ENCODE measurements at regions not wholly inside any gene's neighbourhood (a gene's known extent, or its start where the extent isn't known, plus 50 kb on each side); places are given as distances from the start of the nearest gene placed in this dataset.

DNA sequence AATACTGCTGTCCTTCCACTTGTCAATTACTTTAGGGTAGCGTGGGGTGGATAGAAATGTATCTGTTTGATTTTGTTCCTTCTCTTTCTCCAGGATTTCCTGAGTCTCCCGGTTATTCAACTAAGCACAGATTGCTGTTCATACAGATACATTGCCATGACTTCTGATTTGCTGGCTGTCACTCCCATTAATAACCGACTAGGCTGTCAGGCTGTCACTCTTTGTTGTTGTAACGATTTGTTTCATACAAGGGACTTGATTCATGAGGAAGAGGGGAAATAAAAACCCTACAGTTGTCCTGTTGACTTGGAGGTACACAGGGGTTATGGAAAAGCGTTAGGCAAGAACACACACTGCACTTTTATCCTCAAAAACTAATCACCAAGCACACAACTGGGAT lies 302.7 kb upstream of the SMIM21 start:
- no peak overlapping the region for H2AFZ ChIP-seq (ENCODE audit: low read depth, low read length, severe bottlenecking)
- no peaks in the 10 kb centered on the region for H3K9me2 ChIP-seq (replicated peaks; ENCODE audit: insufficient read depth, low read length)
- H3F3A ChIP-seq (ENCODE audit: insufficient read depth), result no peaks in the 10 kb centered on the region
- no peaks in the 10 kb centered on the region for H4K20me1 ChIP-seq (ENCODE audit: low read depth, low read length)
- no peak overlapping the region for H3K4me3 ChIP-seq (ENCODE audit: insufficient read depth, low read length, poor library complexity, severe bottlenecking)
- no peaks in the 10 kb centered on the region for H3K27me3 ChIP-seq (ENCODE audit: low read length)
- no peaks in the 10 kb centered on the region for H3K9me3 ChIP-seq (ENCODE audit: insufficient read depth, low read length)
- no peak overlapping the region for H3K27ac ChIP-seq (ENCODE audit: low read depth, low read length)
- no peaks in the 10 kb centered on the region for H3K79me2 ChIP-seq (ENCODE audit: insufficient read depth, low read length)
- H3K36me3 ChIP-seq (ENCODE audit: low read length), result no peaks in the 10 kb centered on the region
- no peak overlapping the region for H3K4me2 ChIP-seq (ENCODE audit: low read depth, low read length, poor library complexity, severe bottlenecking)
- no peak overlapping the region for H3K9ac ChIP-seq (ENCODE audit: low read length)
- TF ChIP-seq CTCF (IDR thresholded peaks at IDR 0.05; ENCODE audit: insufficient read depth, low read length, poor library complexity, severe bottlenecking) (no peak), EZH2phosphoT487 (conservative IDR thresholded peaks at IDR 0.05; ENCODE audit: low read length) (no peak)

- Histone ChIP-seq H3K9me3 (ENCODE audit: insufficient read depth, low read length) (no peaks in the 10 kb centered on the region), H4K20me1 (ENCODE audit: low read depth, low read length) (no peaks in the 10 kb centered on the region), H3K27ac (ENCODE audit: low read depth, low read length) (no peak overlapping the region), H3K36me3 (ENCODE audit: low read length) (no peaks in the 10 kb centered on the region), H3K4me2 (ENCODE audit: low read depth, low read length, poor library complexity, severe bottlenecking) (no peak overlapping the region), H3K9me2 (replicated peaks; ENCODE audit: insufficient read depth, low read length) (no peaks in the 10 kb centered on the region), H3K27me3 (ENCODE audit: low read length) (no peaks in the 10 kb centered on the region), H3K79me2 (ENCODE audit: insufficient read depth, low read length) (no peaks in the 10 kb centered on the region), H3K4me3 (ENCODE audit: insufficient read depth, low read length, poor library complexity, severe bottlenecking) (no peak overlapping the region), H3K9ac (ENCODE audit: low read length) (no peak overlapping the region), H2AFZ (ENCODE audit: low read depth, low read length, severe bottlenecking) (no peak overlapping the region), H3F3A (ENCODE audit: insufficient read depth) (no peaks in the 10 kb centered on the region)
- TF ChIP-seq EZH2phosphoT487 (conservative IDR thresholded peaks at IDR 0.05; ENCODE audit: low read length), result no peak
- no peak for TF ChIP-seq CTCF (IDR thresholded peaks at IDR 0.05; ENCODE audit: insufficient read depth, low read length, poor library complexity, severe bottlenecking)
Measured at GRCh38 chr18:75728621-75729020, 301.1 kb upstream of the SMIM21 start.

GRCh38 chr18:75727456-75727855 lies 300.0 kb upstream of the SMIM21 start:
- H3K27me3 ChIP-seq (ENCODE audit: low read length), result no peaks in the 10 kb centered on the region
- H3K9me2 ChIP-seq (replicated peaks; ENCODE audit: insufficient read depth, low read length), result no peaks in the 10 kb centered on the region
- no peak overlapping the region for H3K27ac ChIP-seq (ENCODE audit: low read depth, low read length)
- no peak overlapping the region for H3K4me2 ChIP-seq (ENCODE audit: low read depth, low read length, poor library complexity, severe bottlenecking)
- no peaks in the 10 kb centered on the region for H3F3A ChIP-seq (ENCODE audit: insufficient read depth)
- no peaks in the 10 kb centered on the region for H3K9me3 ChIP-seq (ENCODE audit: insufficient read depth, low read length)
- TF ChIP-seq CTCF (IDR thresholded peaks at IDR 0.05; ENCODE audit: insufficient read depth, low read length, poor library complexity, severe bottlenecking), result no peak
- no peak overlapping the region for H2AFZ ChIP-seq (ENCODE audit: low read depth, low read length, severe bottlenecking)
- H3K9ac ChIP-seq (ENCODE audit: low read length), result no peak overlapping the region
- no peak overlapping the region for H3K4me3 ChIP-seq (ENCODE audit: insufficient read depth, low read length, poor library complexity, severe bottlenecking)
- H3K36me3 ChIP-seq (ENCODE audit: low read length), result no peaks in the 10 kb centered on the region
- no peaks in the 10 kb centered on the region for H3K79me2 ChIP-seq (ENCODE audit: insufficient read depth, low read length)
- H4K20me1 ChIP-seq (ENCODE audit: low read depth, low read length), result no peaks in the 10 kb centered on the region
